HCT116 (cell line): ENCODE measurements at regions not wholly inside any gene's neighbourhood (a gene's known extent, or its start where the extent isn't known, plus 50 kb on each side); places are given as distances from the start of the nearest gene placed in this dataset.

Source experiments
- CEBPB ChIP-seq: IDR thresholded peaks from 2 replicates; pipeline ENCODE4 v1.6.1; 2012; ENCODE audit warnings: low read depth
- CTCF ChIP-seq, 3 experiments: fragments of 200-600 bp in 1 of 3; sonication (generic) in 1 of 3; IDR thresholded peaks in 2 of 3; conservative IDR thresholded peaks in 1 of 3; 2 replicates each; pipeline ENCODE4 v1.5.1; 2012 to 2017; ENCODE audit warnings: low read depth in 2 of 3, low read length in 2 of 3, antibody characterized with exemption in 1 of 3, borderline replicate concordance in 1 of 3, control low read depth in 1 of 3, mild to moderate bottlenecking in 1 of 3, mixed read lengths in 1 of 3, mixed run types in 1 of 3, moderate library complexity in 1 of 3; ENCODE audit not compliant: insufficient read depth in 1 of 3
- EGR1 ChIP-seq: IDR thresholded peaks from 2 replicates; pipeline ENCODE4 v1.6.1; 2012; ENCODE audit warnings: low read depth
- EZH2 ChIP-seq: fragments of 200-600 bp; sonication (generic); IDR thresholded peaks from 2 replicates; pipeline ENCODE4 v1.6.1; 2017; ENCODE audit warnings: antibody characterized with exemption, mixed run types
- EZH2phosphoT487 ChIP-seq: fragments of 200-600 bp; IDR thresholded peaks from 2 replicates; pipeline ENCODE4 v1.6.1; 2018; ENCODE audit warnings: antibody characterized with exemption, borderline replicate concordance
- JUND ChIP-seq: IDR thresholded peaks from 2 replicates; pipeline ENCODE4 v1.6.1; 2012
- MAX ChIP-seq: IDR thresholded peaks from 2 replicates; pipeline ENCODE4 v1.6.1; 2012
- POLR2A ChIP-seq: IDR thresholded peaks from 2 replicates; pipeline ENCODE4 v1.7.0; 2011; ENCODE audit warnings: borderline replicate concordance; ENCODE audit not compliant: insufficient read depth, insufficient read length; ENCODE audit errors: extremely low read depth
- POLR2AphosphoS5 ChIP-seq: IDR thresholded peaks from 2 replicates; pipeline ENCODE4 v1.6.1; 2011; ENCODE audit warnings: mild to moderate bottlenecking, low read depth, low read length, moderate library complexity
- RAD21 ChIP-seq: IDR thresholded peaks from 2 replicates; pipeline ENCODE4 v1.6.1; 2012; ENCODE audit warnings: low read depth, mild to moderate bottlenecking
- REST ChIP-seq: IDR thresholded peaks from 2 replicates; pipeline ENCODE4 v1.6.1; 2012; ENCODE audit warnings: low read depth
- SP1 ChIP-seq: IDR thresholded peaks from 2 replicates; pipeline ENCODE4 v1.6.1; 2012; ENCODE audit warnings: low read depth
- TCF7L2 ChIP-seq: IDR thresholded peaks from 2 replicates; pipeline ENCODE4 v1.7.0; 2011; ENCODE audit warnings: borderline replicate concordance, inconsistent platforms; ENCODE audit not compliant: insufficient read depth, insufficient read length; ENCODE audit errors: extremely low read depth
- ZBTB33 ChIP-seq: IDR thresholded peaks from 2 replicates; pipeline ENCODE4 v1.6.1; 2011; ENCODE audit warnings: mild to moderate bottlenecking, low read length, moderate library complexity; ENCODE audit not compliant: insufficient replicate concordance; ENCODE audit errors: extremely low read depth

- TF ChIP-seq CTCF (IDR thresholded peaks at IDR 0.05 in 2 of 3, conservative IDR thresholded peaks at IDR 0.05 in 1 of 3; ENCODE audit: borderline replicate concordance in 1 of 3, insufficient read depth in 1 of 3, low read depth in 2 of 3, low read length in 2 of 3) (no peak), SP1 (no peak), POLR2A (no peak), REST (no peak), EZH2phosphoT487 (no peak), POLR2AphosphoS5 (no peak), CEBPB (no peak), MAX (no peak), EZH2 (no peak), JUND (no peak), RAD21 (no peak), EGR1 (no peak), TCF7L2 (no peak), ZBTB33 (no peak)
Measured at GRCh38 chr2:134777593-134777992, 58.8 kb upstream of the TMEM163 start.
